Memory B cell (primary cell): ENCODE measurements at regions not wholly inside any gene's neighbourhood (a gene's known extent, or its start where the extent isn't known, plus 50 kb on each side); places are given as distances from the start of the nearest gene placed in this dataset.
A peak's percentile ranks its signal among the peaks of the same experiment; 100 is the strongest.

ENCODE experiments used
- ATAC-seq: fragments of 150-1000 bp; cut with Tn5 transposase; 2 replicates; pipeline ENCODE4 v1.10.0; 2021; ENCODE audit warnings: low read depth, mild to moderate bottlenecking, moderate library complexity
- DNase-seq, 2 donors: peaks; one replicate each; pipeline ENCODE4 v3.0.0; 2022; ENCODE audit warnings: low spot score in 2 of 2
- H3K27ac Mint-ChIP-seq: one replicate; pipeline ENCODE4 v1.8.0; 2022; ENCODE audit warnings: mild to moderate bottlenecking, moderate library complexity, mixed read lengths
- H3K27me3 Mint-ChIP-seq: one replicate; pipeline ENCODE4 v1.8.0; 2022; ENCODE audit warnings: mixed read lengths
- H3K36me3 Mint-ChIP-seq: one replicate; pipeline ENCODE4 v1.8.0; 2022; ENCODE audit warnings: mild to moderate bottlenecking, mixed read lengths
- H3K4me1 Mint-ChIP-seq: one replicate; pipeline ENCODE4 v1.8.0; 2022; ENCODE audit warnings: mixed read lengths
- H3K4me3 Mint-ChIP-seq: one replicate; pipeline ENCODE4 v1.8.0; 2022; ENCODE audit warnings: mild to moderate bottlenecking, moderate library complexity, mixed read lengths
- H3K9me3 Mint-ChIP-seq: one replicate; pipeline ENCODE4 v1.8.0; 2022; ENCODE audit warnings: mixed read lengths

DNA sequence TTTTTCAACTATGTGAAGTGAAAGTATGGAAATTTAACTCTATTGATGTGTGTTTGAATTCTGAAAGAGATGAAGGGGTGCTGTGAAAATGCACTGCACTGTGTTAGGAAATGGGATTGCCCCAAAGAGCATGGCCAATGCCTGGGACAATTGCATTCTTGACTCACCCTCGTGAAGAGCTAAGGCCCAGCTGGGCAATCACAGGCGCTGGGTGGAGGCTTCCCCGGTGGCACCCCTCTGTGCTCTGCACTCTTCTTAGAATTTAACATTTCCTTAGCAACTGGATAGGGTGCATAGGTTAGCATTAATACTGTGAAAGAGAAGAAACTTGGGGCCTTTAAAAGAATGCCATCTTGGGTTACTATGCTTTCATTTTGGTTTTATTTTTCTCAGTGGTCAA is 179.9 kb upstream of the GOLIM4 start:
- Mint-ChIP-seq H3K4me3 (no peak overlapping the region), H3K9me3 (peaks cover 3% of the 10 kb centered on the region), H3K27ac (no peak overlapping the region), H3K36me3 (no peaks in the 10 kb centered on the region), H3K27me3 (no peaks in the 10 kb centered on the region), H3K4me1 (no peaks in the 10 kb centered on the region)
- no peak for DNase-seq
- ATAC-seq: no peak

DNA sequence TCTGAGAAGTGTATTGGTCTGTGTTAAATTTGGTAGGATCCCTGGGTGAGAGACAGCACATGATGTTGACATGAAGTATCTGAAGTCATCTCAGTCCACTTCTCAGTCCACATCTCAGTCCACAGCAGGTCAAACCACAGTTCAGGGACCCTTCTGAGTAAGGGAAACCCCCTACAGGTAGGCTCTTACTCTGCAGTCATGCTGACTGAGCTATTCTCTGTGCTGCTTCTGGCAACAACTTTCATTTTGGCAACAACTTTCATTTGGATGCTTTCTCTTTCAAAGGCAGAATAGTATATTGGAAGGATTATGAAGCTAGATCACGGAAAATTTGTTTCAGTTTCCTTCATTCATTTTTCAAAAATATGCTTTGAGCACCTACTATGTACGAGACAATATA is 178.2 kb upstream of the GOLIM4 start:
- ATAC-seq (no peak), DNase-seq (no peak)
- Mint-ChIP-seq H3K4me3 (no peak overlapping the region), H3K9me3 (peaks cover 3% of the 10 kb centered on the region), H3K4me1 (no peaks in the 10 kb centered on the region), H3K36me3 (no peaks in the 10 kb centered on the region), H3K27ac (no peak overlapping the region), H3K27me3 (no peaks in the 10 kb centered on the region)

DNA sequence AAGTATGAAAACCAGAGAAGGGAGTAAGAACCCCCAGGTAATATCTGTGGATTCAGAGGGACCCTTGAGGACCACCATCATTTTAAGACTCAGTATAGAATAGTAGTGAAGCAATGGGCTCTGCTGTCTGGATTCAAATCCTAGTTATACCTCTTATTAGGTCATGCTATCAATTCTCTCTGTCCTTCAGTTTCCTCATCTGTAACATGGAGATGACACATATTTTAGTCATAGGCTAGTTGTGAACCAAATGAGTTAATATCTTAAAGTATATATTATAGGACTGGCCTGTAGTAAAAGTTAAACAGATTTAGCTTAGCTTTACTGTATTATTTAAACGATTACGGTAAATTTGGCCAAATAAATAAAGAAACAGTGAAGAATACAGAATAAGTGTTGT is 177.3 kb upstream of the GOLIM4 start:
- no peak for DNase-seq
- Mint-ChIP-seq H3K36me3 (no peaks in the 10 kb centered on the region), H3K4me3 (no peak overlapping the region), H3K27me3 (no peaks in the 10 kb centered on the region), H3K9me3 (peaks cover 3% of the 10 kb centered on the region), H3K27ac (no peak overlapping the region), H3K4me1 (no peaks in the 10 kb centered on the region)
- no peak for ATAC-seq

DNA sequence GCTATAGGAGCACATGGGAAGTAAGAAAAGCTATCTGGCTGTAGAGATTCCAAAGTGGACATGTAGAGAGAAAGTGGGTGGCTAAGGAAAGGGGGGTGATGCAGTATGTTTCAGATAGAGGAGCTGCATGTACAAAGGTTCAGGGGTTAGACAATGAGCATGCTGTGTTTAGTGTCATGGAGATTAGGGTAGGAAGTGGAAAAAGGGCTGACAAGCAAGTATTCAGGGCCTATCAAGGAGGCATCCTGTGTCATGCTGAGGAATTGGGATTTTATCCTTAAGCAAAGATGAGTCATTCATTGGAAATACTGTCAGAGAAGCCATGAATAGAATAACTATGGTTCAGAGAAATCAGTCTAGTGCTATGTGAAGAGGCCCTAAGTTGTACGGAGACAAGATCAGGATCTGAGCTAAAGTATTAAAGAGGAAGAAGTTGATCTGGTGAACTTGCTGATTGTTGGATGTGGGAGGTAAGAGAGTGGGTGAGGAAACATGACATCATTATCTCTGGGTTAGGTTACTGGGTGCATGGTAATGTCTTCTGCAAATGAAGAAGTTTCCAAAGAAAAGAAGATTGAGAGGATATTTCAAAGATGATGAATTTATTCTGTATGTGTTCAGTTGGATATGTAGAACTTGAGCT is 176.7 kb upstream of the GOLIM4 start:
- H3K27me3 Mint-ChIP-seq: no peaks in the 10 kb centered on the region
- no peak overlapping the region for H3K4me3 Mint-ChIP-seq
- peaks cover 3% of the 10 kb centered on the region for H3K9me3 Mint-ChIP-seq
- H3K27ac Mint-ChIP-seq: no peak overlapping the region
- no peaks in the 10 kb centered on the region for H3K4me1 Mint-ChIP-seq
- DNase-seq: no peak
- H3K36me3 Mint-ChIP-seq: no peaks in the 10 kb centered on the region
- ATAC-seq: no peak

DNA sequence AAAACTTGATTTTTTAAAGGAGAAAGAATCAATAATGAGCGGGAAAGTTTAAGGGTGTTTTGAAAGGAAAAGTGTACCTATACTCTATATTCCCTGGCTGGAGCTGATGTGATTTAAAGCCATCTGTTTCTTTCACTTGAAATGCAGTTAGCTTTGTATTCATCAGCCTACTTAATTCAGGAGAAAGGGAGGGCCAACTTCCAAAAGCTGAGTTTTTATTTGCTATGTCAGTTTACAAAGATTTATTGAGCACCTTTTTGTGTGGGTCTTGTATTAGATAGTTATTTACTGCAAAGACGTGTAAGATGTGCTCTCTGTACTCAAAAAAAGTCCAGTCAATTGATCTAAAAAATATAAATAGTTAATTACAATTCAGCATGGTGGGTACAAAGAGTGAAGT is 176.2 kb upstream of the GOLIM4 start:
- Mint-ChIP-seq H3K36me3 (no peaks in the 10 kb centered on the region), H3K27me3 (no peaks in the 10 kb centered on the region), H3K9me3 (peaks cover 3% of the 10 kb centered on the region), H3K4me3 (no peak overlapping the region), H3K27ac (no peak overlapping the region), H3K4me1 (no peaks in the 10 kb centered on the region)
- DNase-seq (no peak), ATAC-seq (no peak)

DNA sequence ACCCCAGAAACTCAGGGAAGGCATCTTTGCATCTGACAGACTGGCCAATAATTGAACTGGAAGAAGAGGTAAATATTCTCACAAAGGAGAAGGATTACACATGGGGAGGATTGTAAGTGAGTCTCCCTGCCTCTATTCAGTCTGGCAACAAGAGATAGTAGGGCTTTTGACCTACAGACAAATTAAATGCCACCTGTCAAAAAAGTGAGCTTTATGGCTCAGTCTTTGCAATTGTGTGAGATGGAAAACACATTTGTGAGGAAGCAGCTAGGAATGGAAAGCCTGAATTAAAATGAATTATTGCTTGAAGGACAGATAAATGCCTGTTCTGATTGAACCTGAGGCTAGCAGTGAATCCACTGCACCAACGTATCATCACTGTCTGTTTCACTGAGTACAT is 173.3 kb upstream of the GOLIM4 start:
- no peak for ATAC-seq
- no peak for DNase-seq
- no peak overlapping the region for H3K27ac Mint-ChIP-seq
- H3K9me3 Mint-ChIP-seq: no peaks in the 10 kb centered on the region
- H3K4me3 Mint-ChIP-seq: no peak overlapping the region
- no peaks in the 10 kb centered on the region for H3K27me3 Mint-ChIP-seq
- no peaks in the 10 kb centered on the region for H3K36me3 Mint-ChIP-seq
- H3K4me1 Mint-ChIP-seq: no peaks in the 10 kb centered on the region

DNA sequence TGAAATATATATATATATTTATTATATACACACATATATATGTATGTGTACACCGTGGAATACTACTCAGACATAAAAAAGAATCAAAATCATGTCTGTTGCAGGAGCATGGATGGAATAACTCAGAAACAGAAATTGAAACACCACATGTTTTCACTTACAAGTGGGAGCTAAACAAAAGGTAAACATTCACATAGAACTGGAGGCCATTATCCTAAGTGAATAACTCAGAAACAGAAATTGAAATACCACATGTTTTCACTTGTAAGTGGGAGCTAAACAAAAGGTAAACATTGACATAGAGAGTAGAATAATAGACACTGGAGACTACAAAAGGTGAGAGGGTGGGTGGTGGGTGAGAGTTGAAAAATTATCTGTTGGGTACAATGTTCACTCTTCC is 171.5 kb upstream of the GOLIM4 start:
- H3K36me3 Mint-ChIP-seq: no peaks in the 10 kb centered on the region
- no peaks in the 10 kb centered on the region for H3K27me3 Mint-ChIP-seq
- H3K9me3 Mint-ChIP-seq: no peaks in the 10 kb centered on the region
- H3K4me3 Mint-ChIP-seq: no peak overlapping the region
- no peak for ATAC-seq
- H3K4me1 Mint-ChIP-seq: no peaks in the 10 kb centered on the region
- H3K27ac Mint-ChIP-seq: no peak overlapping the region
- DNase-seq: no peak

DNA sequence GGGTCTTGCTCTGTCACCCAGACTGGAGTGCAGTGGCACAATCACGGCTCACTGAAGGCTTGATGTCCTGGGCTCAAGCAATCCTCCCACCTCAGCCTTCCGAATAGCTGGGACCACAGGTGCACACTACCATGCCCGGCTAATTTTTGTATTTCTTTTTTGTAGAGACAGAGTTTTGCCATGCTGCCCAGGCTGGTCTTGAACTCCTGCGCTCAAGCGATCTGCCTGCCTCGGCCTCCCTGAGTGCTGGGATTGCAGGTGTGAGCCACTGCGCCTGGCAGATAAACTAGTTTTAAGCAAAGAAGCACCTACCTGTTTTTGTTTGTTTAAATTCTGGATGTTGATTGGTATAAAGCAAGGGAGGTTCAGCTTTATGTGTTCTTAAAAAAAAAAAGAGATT is 170.6 kb upstream of the GOLIM4 start:
- no peak overlapping the region for H3K4me3 Mint-ChIP-seq
- no peaks in the 10 kb centered on the region for H3K4me1 Mint-ChIP-seq
- no peaks in the 10 kb centered on the region for H3K36me3 Mint-ChIP-seq
- DNase-seq (no peak), ATAC-seq (no peak)
- no peak overlapping the region for H3K27ac Mint-ChIP-seq
- H3K9me3 Mint-ChIP-seq: no peaks in the 10 kb centered on the region
- no peaks in the 10 kb centered on the region for H3K27me3 Mint-ChIP-seq

DNA sequence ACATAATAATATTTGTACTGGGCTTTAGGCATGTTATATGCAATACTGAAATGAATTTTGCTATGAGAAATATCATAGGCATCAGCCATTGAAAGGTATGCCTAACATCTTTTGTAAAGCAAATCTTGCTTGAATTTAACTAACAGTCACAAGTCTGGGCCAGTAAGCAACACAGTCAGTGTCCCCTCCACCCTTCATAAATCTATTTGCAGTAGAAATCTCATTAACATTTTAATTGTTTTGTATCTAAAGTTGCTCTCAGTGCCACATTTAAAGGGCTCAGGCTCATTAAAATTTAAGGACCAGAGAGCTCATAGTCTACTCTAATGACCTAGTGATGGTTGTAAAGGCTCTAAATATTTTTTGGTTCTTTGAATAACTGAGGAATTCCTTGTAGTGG is 167.2 kb upstream of the GOLIM4 start:
- peaks cover 2% of the 10 kb centered on the region for H3K9me3 Mint-ChIP-seq
- ATAC-seq: no peak
- H3K27me3 Mint-ChIP-seq: peaks cover 5% of the 10 kb centered on the region
- DNase-seq: no peak
- no peaks in the 10 kb centered on the region for H3K36me3 Mint-ChIP-seq
- no peak overlapping the region for H3K4me3 Mint-ChIP-seq
- H3K27ac Mint-ChIP-seq: no peak overlapping the region
- no peaks in the 10 kb centered on the region for H3K4me1 Mint-ChIP-seq

DNA sequence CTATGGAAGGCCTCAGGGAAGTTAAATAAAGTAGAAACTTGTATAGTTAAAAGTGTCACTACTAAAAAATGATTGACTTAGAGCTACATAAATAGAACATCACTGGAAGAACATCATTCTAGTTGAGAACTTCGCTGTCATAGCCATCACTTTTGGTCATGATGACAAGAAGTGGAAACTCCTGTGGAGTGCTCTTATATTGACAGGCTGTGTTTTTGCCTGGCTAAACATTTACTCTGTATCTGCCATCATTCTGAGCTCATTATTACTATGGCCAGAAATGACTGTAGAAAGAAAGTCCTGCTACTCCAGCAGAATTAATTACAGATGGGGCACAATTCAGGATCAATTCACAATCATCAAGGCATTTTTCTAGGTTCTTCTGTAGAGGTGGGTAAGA is 165.1 kb upstream of the GOLIM4 start:
- H3K36me3 Mint-ChIP-seq: no peaks in the 10 kb centered on the region
- no peak for DNase-seq
- H3K9me3 Mint-ChIP-seq: peaks cover 4% of the 10 kb centered on the region
- peaks cover 5% of the 10 kb centered on the region for H3K27me3 Mint-ChIP-seq
- no peak overlapping the region for H3K27ac Mint-ChIP-seq
- no peak overlapping the region for H3K4me3 Mint-ChIP-seq
- ATAC-seq: no peak
- no peaks in the 10 kb centered on the region for H3K4me1 Mint-ChIP-seq

DNA sequence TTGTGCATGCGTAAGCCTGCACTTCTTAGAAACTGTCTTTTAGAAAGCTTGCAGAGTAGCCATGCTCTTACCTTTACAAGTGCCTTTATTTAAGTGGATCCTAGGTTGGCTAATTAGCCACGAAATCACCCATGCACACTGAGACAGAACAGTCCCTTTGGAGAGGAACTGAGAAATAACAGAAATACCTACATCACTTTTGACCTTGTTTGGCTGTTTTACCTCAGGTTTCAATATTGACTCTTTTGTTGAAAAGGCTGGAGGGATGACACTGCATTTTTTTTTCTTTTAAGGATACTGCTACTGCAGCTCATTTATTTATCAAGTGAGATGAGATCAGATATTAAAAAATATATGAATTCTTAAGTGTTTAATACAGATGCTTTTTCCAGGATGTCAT is 155.6 kb upstream of the GOLIM4 start:
- Mint-ChIP-seq H3K27me3 (peaks cover 10% of the 10 kb centered on the region), H3K4me3 (no peak overlapping the region)
- ATAC-seq: no peak

DNA sequence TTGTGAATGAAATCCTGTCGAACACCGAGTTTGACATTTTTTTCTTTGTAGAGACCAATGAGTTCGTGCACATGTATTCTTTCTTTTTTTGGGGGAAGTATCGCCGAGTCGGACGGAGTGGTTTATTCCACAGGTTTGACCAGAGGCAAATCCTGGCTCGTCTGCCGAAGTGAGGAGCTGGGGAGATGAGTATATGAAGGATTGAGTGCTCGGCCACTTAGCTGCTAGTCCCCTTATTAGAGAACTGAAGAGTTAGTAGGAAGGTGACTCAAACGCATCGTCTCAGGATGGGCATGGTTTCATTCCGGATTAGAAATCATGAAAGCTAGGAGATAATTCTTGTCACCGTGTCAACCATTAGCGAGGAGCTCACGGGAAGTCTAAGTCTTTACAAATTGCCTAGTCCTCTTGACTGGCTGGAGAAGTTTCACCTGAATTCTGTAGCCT is 154.7 kb upstream of the GOLIM4 start:
- Mint-ChIP-seq H3K9me3 (peaks cover 2% of the 10 kb centered on the region), H3K4me1 (peaks cover 11% of the 10 kb centered on the region), H3K27ac (no peak overlapping the region), H3K27me3 (peaks cover 10% of the 10 kb centered on the region), H3K36me3 (no peaks in the 10 kb centered on the region), H3K4me3 (peak overlapping the region; percentile 59)
- DNase-seq: no peak
- no peak for ATAC-seq

More for the DNA sequence above, 155.6 kb upstream of the GOLIM4 start:
- H3K36me3 Mint-ChIP-seq: no peaks in the 10 kb centered on the region
- H3K9me3 Mint-ChIP-seq: peaks cover 4% of the 10 kb centered on the region
- H3K4me1 Mint-ChIP-seq: peaks cover 11% of the 10 kb centered on the region
- no peak overlapping the region for H3K27ac Mint-ChIP-seq
- DNase-seq: no peak

DNA sequence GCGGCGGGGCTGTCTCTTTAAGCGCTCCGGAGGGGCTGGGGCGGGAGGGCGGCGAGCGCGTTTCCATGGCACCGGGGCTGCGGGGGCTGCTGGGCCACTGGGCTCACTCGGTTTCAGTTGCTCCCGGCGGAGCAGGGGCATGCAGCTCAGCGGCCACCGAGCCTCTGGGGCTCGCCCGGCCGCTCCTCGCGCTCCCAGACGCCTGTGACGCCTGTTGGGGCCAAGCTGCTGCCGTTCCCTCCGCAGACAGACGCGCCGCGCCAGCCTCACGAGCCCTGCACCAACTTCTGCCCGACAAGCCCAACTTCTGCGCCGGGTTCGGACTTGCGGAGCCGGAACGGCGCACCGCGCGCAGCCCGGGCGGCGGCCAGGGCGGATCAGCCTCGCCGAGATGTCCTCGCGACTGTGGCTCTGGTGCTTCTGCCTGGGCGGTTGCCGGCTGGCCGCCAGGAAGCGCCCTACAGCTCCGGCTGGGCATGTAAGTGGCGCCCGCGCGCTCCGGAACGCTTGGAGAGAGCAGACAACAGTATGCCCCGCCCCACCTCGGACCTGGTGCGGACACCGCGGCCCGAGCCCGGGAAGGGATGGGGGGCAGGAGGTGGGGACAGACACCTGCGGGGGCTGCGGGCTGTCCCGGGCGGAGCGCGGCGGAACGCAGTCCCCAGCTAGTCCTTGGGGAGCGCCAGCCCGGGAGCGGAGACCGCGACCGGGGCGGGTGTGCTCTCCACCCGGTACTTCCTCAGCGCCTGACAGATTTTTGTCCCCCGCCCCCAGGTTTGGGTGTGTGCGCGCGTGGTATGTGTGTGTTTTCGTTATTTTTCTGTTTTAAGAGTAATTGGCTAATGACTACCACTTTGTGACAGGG is 154.1 kb upstream of the GOLIM4 start:
- H3K27me3 Mint-ChIP-seq: peaks cover 10% of the 10 kb centered on the region
- ATAC-seq (peak; percentile 21), DNase-seq (peak in 1 of 2 donors; percentile 11)
- no peak overlapping the region for H3K27ac Mint-ChIP-seq
- peak overlapping the region; percentile 59 for H3K4me3 Mint-ChIP-seq
- H3K4me1 Mint-ChIP-seq: peaks cover 11% of the 10 kb centered on the region
- H3K9me3 Mint-ChIP-seq: peaks cover 2% of the 10 kb centered on the region
- no peaks in the 10 kb centered on the region for H3K36me3 Mint-ChIP-seq

DNA sequence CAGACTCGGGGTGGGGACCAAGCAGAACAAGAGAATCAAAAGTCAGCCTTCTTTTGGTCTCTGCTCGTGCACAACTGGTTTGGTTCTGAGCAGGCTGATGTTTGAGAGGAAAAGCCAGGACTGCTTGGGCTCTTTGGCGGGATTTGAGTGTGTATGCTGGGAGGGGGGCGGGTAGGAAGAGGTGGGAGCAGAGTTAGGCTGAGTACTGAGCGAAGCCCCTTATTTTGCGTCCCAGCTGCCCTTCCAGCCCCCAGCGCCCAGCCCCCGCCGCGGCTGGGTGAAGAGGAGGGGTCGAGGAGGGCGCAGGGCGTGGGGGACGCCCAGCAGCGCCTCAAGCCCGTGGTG is 153.5 kb upstream of the GOLIM4 start:
- peak overlapping the region; percentile 76 for H3K4me3 Mint-ChIP-seq
- peaks cover 10% of the 10 kb centered on the region for H3K27me3 Mint-ChIP-seq
- no peaks in the 10 kb centered on the region for H3K9me3 Mint-ChIP-seq
- ATAC-seq (no peak), DNase-seq (no peak)
- no peaks in the 10 kb centered on the region for H3K36me3 Mint-ChIP-seq
- H3K27ac Mint-ChIP-seq: no peak overlapping the region
- peaks cover 11% of the 10 kb centered on the region for H3K4me1 Mint-ChIP-seq
